Islet of Langerhans (tissue), 1 donor: ENCODE measurements at regions not wholly inside any gene's neighbourhood (a gene's known extent, or its start where the extent isn't known, plus 50 kb on each side); places are given as distances from the start of the nearest gene placed in this dataset.
"Not testable (repeated sequence)": the region's sequence is repeated elsewhere in the genome, so short reads cannot be mapped to it uniquely, and the experiment has no call there.

Source experiments
- FAIRE-seq: peaks from one replicate; lab custom pipeline; 2011; peaks lifted over from hg19 to GRCh38; lab: Jason Lieb, UNC

GRCh38 chr22:49721211-49721763 lies 106.4 kb downstream of the BRD1 start:
- no peak for FAIRE-seq

- FAIRE-seq, result no peak
Measured at GRCh38 chr22:49720279-49720959, 107.3 kb downstream of the BRD1 start.

GRCh38 chr22:49719046-49719445 lies 108.6 kb downstream of the BRD1 start:
- no peak for FAIRE-seq

- no peak for FAIRE-seq
Measured at GRCh38 chr22:49718396-49718795, 109.3 kb downstream of the BRD1 start.

DNA sequence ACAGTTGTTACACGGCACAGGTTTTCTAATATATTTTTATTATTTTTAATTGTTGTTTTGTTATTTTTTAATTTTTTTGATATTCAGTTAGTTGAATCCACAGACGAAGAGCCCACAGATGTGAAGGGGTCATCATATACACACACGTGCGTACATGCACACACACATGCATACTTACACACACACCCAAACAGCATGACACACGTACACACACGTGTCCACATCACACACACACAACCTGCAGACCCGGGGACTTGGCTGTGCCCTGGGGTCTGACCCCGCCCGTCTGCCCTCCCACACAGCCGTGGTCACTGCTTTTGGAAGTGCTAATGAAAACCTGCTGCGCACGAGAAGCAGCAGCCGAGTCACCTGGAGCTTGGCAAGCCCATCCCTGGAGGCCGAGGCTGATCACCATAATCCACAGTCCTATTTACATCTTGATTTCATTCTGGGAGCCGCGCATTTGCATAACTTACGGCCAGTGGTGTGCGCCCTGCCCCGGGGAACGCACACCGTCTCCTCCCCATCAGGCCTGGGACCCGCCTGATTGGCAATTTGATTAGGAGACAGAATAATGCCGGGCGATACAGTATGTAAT lies 110.3 kb downstream of the BRD1 start:
- FAIRE-seq, result no peak

GRCh38 chr22:49716441-49716840 lies 111.2 kb downstream of the BRD1 start:
- no peak for FAIRE-seq

GRCh38 chr22:49715450-49715849 lies 112.2 kb downstream of the BRD1 start:
- no peak for FAIRE-seq

DNA sequence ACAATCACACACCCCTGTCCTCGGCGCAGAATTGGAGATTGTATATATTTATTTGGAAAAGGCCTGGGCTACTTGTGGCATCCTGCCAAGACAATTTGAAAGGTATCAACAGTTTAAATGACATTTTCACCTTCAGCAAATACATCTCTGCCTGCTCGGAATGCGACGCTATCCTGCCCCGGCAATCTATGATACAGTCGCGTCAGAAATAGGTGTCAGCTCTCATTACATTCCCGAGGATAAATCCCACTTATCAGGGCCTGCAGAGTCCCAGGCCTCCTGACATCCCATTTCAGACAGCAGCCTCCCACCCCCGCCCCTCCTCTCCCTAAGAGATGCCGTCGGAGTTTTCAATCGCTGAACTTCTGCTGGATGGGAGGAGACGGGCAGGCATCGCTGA lies 114.7 kb downstream of the BRD1 start:
- FAIRE-seq, result no peak

DNA sequence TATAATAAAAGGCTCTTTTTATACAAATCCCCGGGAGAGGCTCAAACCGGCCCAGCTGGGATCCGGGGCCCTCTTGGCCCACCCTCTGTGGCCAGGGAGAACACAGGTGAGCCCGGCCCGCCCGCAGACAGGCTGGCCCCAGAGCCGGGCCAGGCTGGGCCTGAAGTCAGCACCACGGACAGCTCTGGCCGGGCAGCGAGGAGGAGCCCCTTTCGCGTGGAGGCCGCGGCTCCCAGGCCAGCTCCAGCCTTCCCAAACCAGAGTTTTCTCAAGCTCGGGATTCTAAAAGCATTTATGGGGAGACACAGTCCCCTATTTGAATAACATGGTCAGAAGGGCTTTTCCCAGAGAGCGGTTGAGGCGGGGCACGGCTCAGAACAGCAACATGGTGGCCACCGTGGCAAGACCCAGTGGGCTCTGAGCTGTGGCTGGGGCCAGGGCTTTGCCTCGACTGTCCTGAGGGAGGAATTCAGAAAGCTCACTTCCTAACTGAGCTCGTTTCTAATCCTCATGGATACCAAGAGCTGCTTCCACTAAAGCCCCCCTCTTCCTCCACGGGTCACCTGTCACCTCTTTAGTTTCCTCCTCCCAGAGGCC lies 115.4 kb downstream of the BRD1 start:
- no peak for FAIRE-seq

DNA sequence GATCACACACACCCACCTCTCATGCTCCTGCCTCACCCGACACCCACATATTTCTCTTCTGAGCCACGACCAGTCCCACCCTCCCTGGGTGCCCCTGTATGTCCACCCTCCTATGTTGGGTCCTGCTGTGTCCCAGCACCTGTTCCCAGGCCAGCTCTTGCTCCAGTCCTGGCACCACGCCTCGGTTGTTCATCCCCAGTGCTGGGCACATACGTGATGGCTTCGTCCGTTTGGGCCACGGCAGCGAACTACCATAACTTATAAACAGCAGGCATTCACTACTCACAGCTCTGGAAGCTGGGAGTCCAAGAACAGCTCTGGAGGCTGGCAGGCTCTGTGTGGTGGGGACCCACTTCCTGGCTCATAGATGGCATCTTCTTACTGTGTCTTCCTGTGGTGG lies 116.9 kb downstream of the BRD1 start:
- FAIRE-seq, result no peak

DNA sequence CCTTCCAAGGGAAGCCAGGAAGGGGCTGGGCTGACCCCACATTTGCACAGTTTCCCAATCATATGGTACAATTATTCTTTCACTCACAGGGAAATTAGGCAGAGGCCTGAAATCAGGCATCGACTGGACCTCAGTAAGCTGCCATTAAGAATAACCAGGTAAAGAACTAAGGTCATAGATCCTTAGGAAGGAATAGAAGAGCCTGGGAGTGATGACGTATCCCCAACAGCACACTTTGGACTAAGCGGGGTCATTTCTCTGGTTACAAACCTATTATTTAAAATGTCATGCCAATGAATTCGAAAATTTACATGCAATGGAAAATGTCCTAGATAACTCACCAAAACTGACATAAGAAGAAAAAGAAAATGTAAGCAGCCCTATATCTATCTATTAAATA lies 118.2 kb downstream of the BRD1 start:
- FAIRE-seq, result no peak

- FAIRE-seq, result no peak
Measured at GRCh38 chr22:49705972-49706352, 121.7 kb downstream of the BRD1 start.

DNA sequence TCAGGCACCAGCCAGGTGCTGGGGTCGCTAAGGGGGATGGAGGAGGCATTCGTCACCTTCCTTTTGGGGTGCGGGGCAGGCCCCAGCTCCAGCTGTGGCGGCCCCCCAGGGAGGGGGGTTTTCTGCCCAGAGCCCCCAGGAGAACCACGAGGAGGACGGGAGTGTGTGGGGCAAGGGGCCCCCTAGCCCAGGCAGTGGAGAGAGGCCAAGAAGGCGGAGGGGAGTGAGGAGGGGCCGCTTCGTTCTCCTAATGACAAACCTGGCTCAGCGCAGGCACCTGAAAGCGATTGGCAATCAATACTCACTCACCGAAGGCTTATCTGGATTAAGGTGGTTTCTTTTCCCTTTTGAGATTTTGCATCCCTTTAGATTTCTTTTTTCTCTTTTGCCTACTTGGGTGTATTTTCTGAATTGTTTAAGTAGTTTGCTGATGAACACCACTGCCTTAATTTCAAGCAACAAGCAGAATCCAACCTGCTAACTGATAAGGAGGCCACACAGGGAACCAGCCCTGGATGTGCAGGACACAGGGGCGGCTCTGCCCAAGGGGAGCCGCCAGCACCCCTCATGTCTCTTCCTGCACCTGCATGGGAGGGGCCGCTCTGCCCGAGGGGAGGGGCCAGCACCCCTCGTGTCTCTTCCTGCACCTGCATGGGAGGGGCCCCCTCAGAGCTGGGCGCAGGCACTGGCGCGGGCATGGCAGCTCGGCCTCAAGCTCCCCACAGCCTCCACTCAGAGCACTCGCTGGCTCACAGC lies 122.3 kb downstream of the BRD1 start:
- no peak for FAIRE-seq

- no peak for FAIRE-seq
Measured at GRCh38 chr22:49704345-49705215, 123.1 kb downstream of the BRD1 start.

- no peak for FAIRE-seq
Measured at GRCh38 chr22:49703990-49704344, 123.7 kb downstream of the BRD1 start.

DNA sequence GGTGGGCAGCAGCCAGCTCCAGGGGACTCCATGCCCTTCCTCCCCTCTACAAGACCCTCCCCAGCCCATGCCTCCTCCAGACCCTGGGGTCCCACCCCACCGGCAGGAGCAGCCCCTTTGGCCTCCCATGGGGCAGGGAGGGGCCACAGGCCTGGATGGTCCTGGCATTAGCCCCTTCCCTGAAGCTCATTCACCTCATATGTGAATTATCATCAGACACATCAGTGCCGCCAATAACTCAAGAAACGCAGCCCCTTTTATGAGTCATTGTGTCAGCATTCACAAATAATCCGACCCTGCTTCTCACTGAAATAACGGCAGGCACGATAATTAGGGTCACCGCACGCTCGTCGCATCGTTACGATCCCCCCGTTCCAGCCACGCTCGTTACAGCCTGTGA lies 124.2 kb downstream of the BRD1 start:
- FAIRE-seq, result no peak

GRCh38 chr22:49702068-49702397 lies 125.6 kb downstream of the BRD1 start:
- FAIRE-seq, result no peak

- no peak for FAIRE-seq
Measured at GRCh38 chr22:49701380-49702067, 126.1 kb downstream of the BRD1 start.

DNA sequence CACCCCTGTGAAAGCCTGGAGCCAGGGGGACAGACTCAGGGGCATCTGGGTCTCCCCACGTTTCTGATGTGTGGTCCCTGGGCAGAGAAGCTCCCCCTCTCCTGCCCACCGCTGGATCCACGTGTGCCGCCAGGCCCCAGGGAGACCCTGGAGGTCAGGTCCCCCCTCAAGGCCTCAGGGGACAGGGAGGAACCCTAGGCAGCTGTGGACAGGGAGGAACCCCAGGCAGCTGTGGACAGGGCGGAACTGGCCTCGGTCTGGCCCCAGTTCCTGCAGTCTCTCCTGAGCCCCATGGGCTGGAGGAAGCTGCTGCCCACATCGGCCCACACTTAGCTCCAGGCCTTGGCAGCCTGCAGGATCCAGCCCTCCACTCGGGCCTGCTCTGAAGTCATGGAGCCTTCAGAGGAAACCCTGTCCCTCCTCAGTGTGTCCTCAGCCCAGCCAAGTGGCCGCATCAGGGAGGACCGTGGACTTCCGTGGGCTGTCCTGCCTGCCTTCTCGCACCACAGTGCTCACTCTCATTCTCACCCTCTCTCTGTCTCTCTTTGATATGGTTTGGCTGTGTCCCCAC lies 127.7 kb downstream of the BRD1 start:
- FAIRE-seq, result no peak

DNA sequence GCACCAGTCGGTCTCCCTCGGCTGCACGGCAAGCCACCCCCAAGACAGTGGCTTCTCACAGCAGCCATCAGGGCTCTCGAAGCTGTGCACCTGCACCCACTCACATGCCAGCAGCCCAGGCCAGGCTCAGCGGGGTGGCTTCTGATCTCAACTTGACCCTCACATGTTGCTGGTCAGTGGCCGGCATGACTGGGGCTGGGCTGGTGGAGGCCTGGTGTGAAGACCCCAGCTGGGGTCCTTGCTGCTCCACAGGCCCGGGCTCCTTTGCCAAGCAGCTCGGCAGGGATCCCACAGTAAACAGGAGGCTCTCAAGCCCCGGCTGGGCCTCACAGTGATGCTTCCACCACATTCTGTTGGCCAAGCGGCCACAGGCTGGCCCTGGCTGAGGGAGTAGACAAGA lies 128.2 kb downstream of the BRD1 start:
- FAIRE-seq, result no peak

DNA sequence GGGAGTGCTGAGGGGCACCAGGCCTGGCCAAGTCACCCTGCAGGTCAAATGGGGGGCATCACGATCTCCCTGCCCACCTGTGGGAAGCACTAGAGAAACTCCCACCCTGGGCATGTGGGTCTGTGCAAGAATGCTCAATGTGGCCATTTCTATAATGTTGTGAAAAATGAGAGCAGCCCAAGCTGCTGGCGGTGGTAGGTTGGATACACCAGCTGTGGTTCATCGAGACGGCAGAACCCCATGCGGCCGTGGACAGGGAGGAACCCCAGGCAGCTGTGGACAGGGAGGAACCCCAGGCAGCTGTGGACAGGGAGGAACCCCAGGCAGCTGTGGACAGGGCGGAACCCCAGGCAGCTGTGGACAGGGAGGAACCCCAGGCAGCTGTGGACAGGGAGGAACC lies 129.1 kb downstream of the BRD1 start:
- FAIRE-seq, result not testable (repeated sequence)
